ENCODE measurements at regions not wholly inside any gene's neighbourhood (a gene's known extent, or its start where the extent isn't known, plus 50 kb on each side); places are given as distances from the start of the nearest gene placed in this dataset.

- Histone ChIP-seq H3K36me3 (ENCODE audit: low read depth) (no peaks in the 10 kb centered on the region), H3F3A (ENCODE audit: insufficient read depth, low read depth) (no peaks in the 10 kb centered on the region), H3K4me1 (replicated peaks; ENCODE audit: insufficient read depth) (no peaks in the 10 kb centered on the region), H3K9me2 (ENCODE audit: insufficient read depth) (no peaks in the 10 kb centered on the region), H4K20me1 (ENCODE audit: insufficient read depth) (no peaks in the 10 kb centered on the region), H3K27ac (no peak overlapping the region), H3K9me3 (ENCODE audit: insufficient read depth, low read depth) (no peaks in the 10 kb centered on the region), H3K79me2 (ENCODE audit: low read depth) (no peaks in the 10 kb centered on the region), H2AFZ (no peak overlapping the region), H3K4me2 (no peak overlapping the region), H3K27me3 (ENCODE audit: insufficient read depth, low read depth) (no peaks in the 10 kb centered on the region), H3K4me3 (no peak overlapping the region)
- CTCF ChIA-PET, result no interaction called here
- POLR2A ChIA-PET (ENCODE audit: unreplicated experiment), result no interaction called here
- DNase-seq, result no peak
- no TSS peak for BruUV-seq (replicated peaks)
- TF ChIP-seq EZH2 (IDR thresholded peaks at IDR 0.05; ENCODE audit: low read depth) (no peak), CTCF (conservative IDR thresholded peaks at IDR 0.05) (no peak)
- intact Hi-C loops (cut with micrococcal nuclease; ENCODE audit: unreplicated experiment), result no loop called here
Measured at GRCh38 chr2:209269024-209269423, 154.8 kb upstream of the MAP2 start.

- Histone ChIP-seq H3K27me3 (ENCODE audit: insufficient read depth, low read depth) (no peaks in the 10 kb centered on the region), H3K79me2 (ENCODE audit: low read depth) (no peaks in the 10 kb centered on the region), H3K4me1 (replicated peaks; ENCODE audit: insufficient read depth) (no peaks in the 10 kb centered on the region), H2AFZ (no peak overlapping the region), H3K4me3 (no peak overlapping the region), H3K27ac (no peak overlapping the region), H3F3A (ENCODE audit: insufficient read depth, low read depth) (no peaks in the 10 kb centered on the region), H3K9me2 (ENCODE audit: insufficient read depth) (no peaks in the 10 kb centered on the region), H3K36me3 (ENCODE audit: low read depth) (no peaks in the 10 kb centered on the region), H4K20me1 (ENCODE audit: insufficient read depth) (no peaks in the 10 kb centered on the region), H3K4me2 (no peak overlapping the region), H3K9me3 (ENCODE audit: insufficient read depth, low read depth) (no peaks in the 10 kb centered on the region)
- BruUV-seq (replicated peaks), result no TSS peak
- POLR2A ChIA-PET (ENCODE audit: unreplicated experiment), result no interaction called here
- DNase-seq, result no peak
- intact Hi-C loops (cut with micrococcal nuclease; ENCODE audit: unreplicated experiment), result no loop called here
- TF ChIP-seq CTCF (conservative IDR thresholded peaks at IDR 0.05), result no peak
- TF ChIP-seq EZH2 (IDR thresholded peaks at IDR 0.05; ENCODE audit: low read depth), result no peak
- CTCF ChIA-PET, result no interaction called here
Measured at GRCh38 chr2:209276000-209276399, 147.8 kb upstream of the MAP2 start.

GRCh38 chr2:209277444-209277843 is 146.4 kb upstream of the MAP2 start:
- TF ChIP-seq CTCF (conservative IDR thresholded peaks at IDR 0.05) (no peak), EZH2 (IDR thresholded peaks at IDR 0.05; ENCODE audit: low read depth) (no peak)
- Histone ChIP-seq H3K4me1 (replicated peaks; ENCODE audit: insufficient read depth) (no peaks in the 10 kb centered on the region), H2AFZ (no peak overlapping the region), H3K4me2 (no peak overlapping the region), H3K9me2 (ENCODE audit: insufficient read depth) (no peaks in the 10 kb centered on the region), H3K9me3 (ENCODE audit: insufficient read depth, low read depth) (no peaks in the 10 kb centered on the region), H4K20me1 (ENCODE audit: insufficient read depth) (no peaks in the 10 kb centered on the region), H3F3A (ENCODE audit: insufficient read depth, low read depth) (no peaks in the 10 kb centered on the region), H3K36me3 (ENCODE audit: low read depth) (no peaks in the 10 kb centered on the region), H3K27me3 (ENCODE audit: insufficient read depth, low read depth) (no peaks in the 10 kb centered on the region), H3K27ac (no peak overlapping the region), H3K79me2 (ENCODE audit: low read depth) (no peaks in the 10 kb centered on the region), H3K4me3 (no peak overlapping the region)
- ChIA-PET CTCF (no interaction called here), POLR2A (ENCODE audit: unreplicated experiment) (no interaction called here)
- no peak for DNase-seq
- BruUV-seq (replicated peaks), result no TSS peak
- intact Hi-C loops (cut with micrococcal nuclease; ENCODE audit: unreplicated experiment), result no loop called here
